ENCODE measurements at regions not wholly inside any gene's neighbourhood (a gene's known extent, or its start where the extent isn't known, plus 50 kb on each side); places are given as distances from the start of the nearest gene placed in this dataset.

DNA sequence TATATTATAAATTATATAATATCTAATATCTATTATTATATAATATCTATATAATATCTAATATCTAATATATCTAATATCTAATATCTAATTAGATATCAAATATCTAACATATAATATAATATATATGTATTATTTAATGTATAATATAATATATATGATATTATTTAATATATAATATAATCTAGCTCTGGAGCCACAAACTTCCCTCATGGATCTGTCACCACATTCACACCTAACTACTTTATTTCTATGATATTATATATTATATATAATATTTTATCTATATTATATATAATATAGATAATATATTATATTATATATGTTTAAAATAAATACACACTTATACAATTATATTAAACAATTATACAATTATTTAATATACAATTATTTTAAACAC lies 667.5 kb downstream of the KCTD8 start:
- DNase-seq (ENCODE audit: low spot score) (no peak), ATAC-seq (ENCODE audit: low FRiP score) (no peak)
- TF ChIP-seq, protein P1, sequence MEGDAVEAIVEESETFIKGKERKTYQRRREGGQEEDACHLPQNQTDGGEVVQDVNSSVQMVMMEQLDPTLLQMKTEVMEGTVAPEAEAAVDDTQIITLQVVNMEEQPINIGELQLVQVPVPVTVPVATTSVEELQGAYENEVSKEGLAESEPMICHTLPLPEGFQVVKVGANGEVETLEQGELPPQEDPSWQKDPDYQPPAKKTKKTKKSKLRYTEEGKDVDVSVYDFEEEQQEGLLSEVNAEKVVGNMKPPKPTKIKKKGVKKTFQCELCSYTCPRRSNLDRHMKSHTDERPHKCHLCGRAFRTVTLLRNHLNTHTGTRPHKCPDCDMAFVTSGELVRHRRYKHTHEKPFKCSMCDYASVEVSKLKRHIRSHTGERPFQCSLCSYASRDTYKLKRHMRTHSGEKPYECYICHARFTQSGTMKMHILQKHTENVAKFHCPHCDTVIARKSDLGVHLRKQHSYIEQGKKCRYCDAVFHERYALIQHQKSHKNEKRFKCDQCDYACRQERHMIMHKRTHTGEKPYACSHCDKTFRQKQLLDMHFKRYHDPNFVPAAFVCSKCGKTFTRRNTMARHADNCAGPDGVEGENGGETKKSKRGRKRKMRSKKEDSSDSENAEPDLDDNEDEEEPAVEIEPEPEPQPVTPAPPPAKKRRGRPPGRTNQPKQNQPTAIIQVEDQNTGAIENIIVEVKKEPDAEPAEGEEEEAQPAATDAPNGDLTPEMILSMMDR (IDR thresholded peaks at IDR 0.05) = no peak

DNA sequence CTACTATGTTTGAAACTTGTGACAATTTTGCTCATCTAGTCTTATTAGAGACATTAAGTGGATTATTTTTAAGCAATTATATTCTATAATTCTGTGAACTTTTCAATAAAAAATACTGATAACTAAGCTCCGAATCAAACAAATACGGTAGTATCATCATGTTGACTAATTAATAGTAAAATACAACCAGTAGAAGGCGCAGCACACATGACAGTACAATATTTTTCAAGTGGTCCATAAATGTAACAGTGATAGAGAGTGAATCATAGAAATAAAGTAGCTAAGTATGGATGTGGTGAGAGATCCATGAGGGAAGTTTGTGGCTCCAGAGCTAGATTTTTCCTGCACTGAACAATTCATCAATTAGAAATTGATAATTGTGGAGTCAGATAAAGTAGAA lies 666.2 kb downstream of the KCTD8 start:
- TF ChIP-seq, protein P1 (IDR thresholded peaks at IDR 0.05) = no peak
- no peak for ATAC-seq (ENCODE audit: low FRiP score)
- DNase-seq (ENCODE audit: low spot score) = no peak

DNA sequence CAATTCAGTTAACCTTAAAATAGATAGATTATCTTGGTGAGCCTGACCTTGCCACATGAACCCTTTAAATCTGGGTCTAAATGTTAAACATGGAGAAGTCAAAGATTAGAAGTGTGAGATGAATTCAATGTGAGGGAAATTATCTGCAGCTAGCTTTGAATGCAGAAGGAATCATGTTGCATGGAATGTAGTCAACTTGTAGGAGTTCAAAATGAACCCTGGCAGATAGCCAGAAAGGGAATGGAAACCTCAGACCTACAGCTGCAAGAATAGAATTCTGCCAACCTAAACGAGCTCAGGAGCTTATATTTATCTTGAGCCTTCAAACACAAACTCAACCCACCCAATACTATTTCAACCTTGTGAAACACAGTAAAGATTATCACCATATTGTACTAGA lies 632.5 kb downstream of the KCTD8 start:
- TF ChIP-seq, protein P1 (IDR thresholded peaks at IDR 0.05) = no peak
- ATAC-seq (ENCODE audit: low FRiP score) = no peak
- no peak for DNase-seq (ENCODE audit: low spot score)

DNA sequence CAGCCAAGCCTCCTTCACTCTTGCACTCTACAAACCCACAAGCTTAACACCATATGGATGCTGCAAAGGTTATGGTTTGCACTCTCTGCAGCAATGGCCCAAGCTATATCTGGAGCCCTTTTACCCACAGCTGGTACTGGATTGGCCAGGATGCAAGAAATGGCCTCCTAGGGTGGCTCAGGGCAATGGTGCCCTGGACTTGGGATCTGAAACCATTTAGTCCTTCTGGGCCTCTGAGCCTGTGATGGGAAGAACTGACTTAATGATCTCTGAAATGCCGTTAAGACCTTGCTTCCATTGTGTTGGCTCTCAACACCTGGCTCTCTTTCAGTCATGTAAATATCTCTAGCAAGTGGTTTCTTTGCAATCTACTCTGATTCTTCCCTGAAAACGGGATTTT lies 626.0 kb downstream of the KCTD8 start:
- TF ChIP-seq, protein P1 (IDR thresholded peaks at IDR 0.05) = no peak
- DNase-seq (ENCODE audit: low spot score) (no peak), ATAC-seq (ENCODE audit: low FRiP score) (no peak)

DNA sequence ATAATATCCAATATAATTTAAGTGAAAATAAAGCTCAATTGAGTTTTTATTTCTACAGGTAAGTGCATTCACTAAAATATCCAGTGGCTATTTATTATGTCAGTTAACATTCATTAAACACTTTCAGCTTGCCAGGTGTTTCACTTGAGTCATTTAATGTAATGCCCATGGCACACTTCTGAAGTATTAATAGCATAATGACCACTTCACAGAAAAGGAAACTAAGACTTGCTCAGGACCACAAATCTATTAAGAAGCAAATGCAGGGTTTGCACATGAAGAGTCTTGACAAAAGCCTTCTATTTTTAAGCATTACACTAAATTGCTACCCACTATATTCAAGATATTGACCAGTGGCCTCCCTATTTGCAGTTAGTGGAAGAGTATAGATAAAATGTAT lies 612.7 kb downstream of the KCTD8 start:
- DNase-seq (ENCODE audit: low spot score) (no peak), ATAC-seq (ENCODE audit: low FRiP score) (no peak)
- TF ChIP-seq, protein P1 (IDR thresholded peaks at IDR 0.05) = no peak

DNA sequence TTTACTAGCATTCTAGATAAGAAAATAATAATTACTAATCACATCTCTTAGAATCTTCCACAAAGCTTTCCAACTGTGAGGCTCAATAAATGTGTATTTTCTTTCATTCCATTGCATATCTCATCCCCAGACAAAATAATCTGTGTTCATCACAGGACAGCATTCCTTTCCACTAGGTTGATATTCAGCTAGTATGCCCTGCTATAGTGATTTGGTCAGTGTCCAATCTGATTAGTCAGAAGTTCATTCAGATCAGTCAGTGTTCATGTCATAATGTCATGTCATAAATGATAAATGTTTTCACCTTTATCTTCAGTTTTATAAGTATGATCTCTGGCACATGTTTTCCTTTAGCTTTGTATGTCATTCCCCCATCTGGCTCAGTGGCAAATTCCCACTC lies 611.4 kb downstream of the KCTD8 start:
- ATAC-seq (ENCODE audit: low FRiP score) (no peak), DNase-seq (ENCODE audit: low spot score) (no peak)
- TF ChIP-seq, protein P1 (IDR thresholded peaks at IDR 0.05) = no peak

DNA sequence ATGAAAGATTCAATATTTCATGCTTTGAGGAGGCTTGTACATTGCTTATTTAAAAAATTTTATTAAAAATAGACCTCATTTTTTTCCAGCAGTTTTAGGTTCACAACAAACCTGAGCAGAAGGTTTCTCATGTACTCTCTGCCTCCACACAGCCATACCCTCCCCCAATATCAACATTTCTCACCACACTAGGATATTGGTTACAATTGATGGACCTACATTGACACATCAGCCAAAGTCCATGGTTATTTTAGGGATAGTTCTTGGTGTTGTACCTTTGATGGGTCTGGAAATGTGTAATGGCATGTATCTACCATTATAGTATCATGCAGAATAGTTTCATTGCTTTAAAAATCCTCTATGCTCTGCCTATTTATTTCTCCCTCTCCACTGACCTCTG lies 611.0 kb downstream of the KCTD8 start:
- ATAC-seq (ENCODE audit: low FRiP score) (no peak), DNase-seq (ENCODE audit: low spot score) (no peak)
- TF ChIP-seq, protein P1 (IDR thresholded peaks at IDR 0.05) = no peak
